ENCODE measurements at regions not wholly inside any gene's neighbourhood (a gene's known extent, or its start where the extent isn't known, plus 50 kb on each side); places are given as distances from the start of the nearest gene placed in this dataset.

DNA sequence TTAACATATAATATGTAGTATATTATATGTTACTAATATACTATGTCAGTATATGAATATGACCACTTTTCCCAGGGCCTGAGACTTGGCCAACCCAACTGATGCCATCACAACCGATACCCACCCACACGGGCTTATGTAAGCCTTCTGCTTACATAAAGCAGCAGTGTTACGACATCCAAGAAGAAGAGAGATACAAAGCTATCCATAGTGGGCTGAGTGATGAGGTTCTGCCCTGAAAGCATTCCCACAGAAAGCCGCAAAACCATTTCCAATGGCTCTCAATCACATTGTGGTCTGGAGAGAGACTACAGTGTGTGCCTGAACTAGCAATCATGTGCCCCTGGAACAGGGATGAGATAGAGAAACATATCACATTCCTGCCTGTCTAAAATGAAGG, 177.9 kb downstream of the PLOD2 start:
- DNase-seq (ENCODE audit: low read depth) (peak; percentile 6), FAIRE-seq (no peak)
- H3K4me2 ChIP-seq (ENCODE audit: low read length), result no peak overlapping the region
- no peak overlapping the region for H3K27ac ChIP-seq (ENCODE audit: low read depth, low read length)
- no peaks in the 10 kb centered on the region for H4K20me1 ChIP-seq (ENCODE audit: insufficient read depth, low read length)
- no peak overlapping the region for H3K27ac Mint-ChIP-seq (ENCODE audit: unreplicated experiment)
- no peak for TF ChIP-seq EZH2 (IDR thresholded peaks at IDR 0.05; ENCODE audit: insufficient read depth, low read length)
- H3K9me3 Mint-ChIP-seq (ENCODE audit: unreplicated experiment), result peaks cover 2% of the 10 kb centered on the region
- H3K4me3 Mint-ChIP-seq (ENCODE audit: unreplicated experiment), result no peak overlapping the region
- H3K4me1 Mint-ChIP-seq (ENCODE audit: low read depth, unreplicated experiment), result peaks cover 9% of the 10 kb centered on the region
- H3K9ac ChIP-seq (ENCODE audit: low read length), result no peak overlapping the region
- no peaks in the 10 kb centered on the region for H3K36me3 Mint-ChIP-seq (ENCODE audit: low read depth, unreplicated experiment)
- H2AFZ ChIP-seq (ENCODE audit: low read depth, low read length), result no peak overlapping the region
- no peaks in the 10 kb centered on the region for H3K79me2 ChIP-seq (ENCODE audit: insufficient read depth, low read length)
- no peaks in the 10 kb centered on the region for H3K27me3 ChIP-seq (ENCODE audit: insufficient read depth, low read length)
- no peaks in the 10 kb centered on the region for H3K4me1 ChIP-seq (ENCODE audit: insufficient read depth, low read length)
- no peaks in the 10 kb centered on the region for H3K36me3 ChIP-seq (ENCODE audit: insufficient read depth, low read length)
- H3K4me3 ChIP-seq (ENCODE audit: insufficient read depth, low read depth, low read length), result no peak overlapping the region
- no peaks in the 10 kb centered on the region for H3K27me3 Mint-ChIP-seq (ENCODE audit: low read depth, unreplicated experiment)
- no peaks in the 10 kb centered on the region for H3K9me3 ChIP-seq (ENCODE audit: insufficient read depth, low read depth, low read length)

Measured in astrocyte (in vitro differentiated cells and primary cell).